ENCODE measurements at regions not wholly inside any gene's neighbourhood (a gene's known extent, or its start where the extent isn't known, plus 50 kb on each side); places are given as distances from the start of the nearest gene placed in this dataset.
"Not testable (repeated sequence)": the region's sequence is repeated elsewhere in the genome, so short reads cannot be mapped to it uniquely, and the experiment has no call there.

DNA sequence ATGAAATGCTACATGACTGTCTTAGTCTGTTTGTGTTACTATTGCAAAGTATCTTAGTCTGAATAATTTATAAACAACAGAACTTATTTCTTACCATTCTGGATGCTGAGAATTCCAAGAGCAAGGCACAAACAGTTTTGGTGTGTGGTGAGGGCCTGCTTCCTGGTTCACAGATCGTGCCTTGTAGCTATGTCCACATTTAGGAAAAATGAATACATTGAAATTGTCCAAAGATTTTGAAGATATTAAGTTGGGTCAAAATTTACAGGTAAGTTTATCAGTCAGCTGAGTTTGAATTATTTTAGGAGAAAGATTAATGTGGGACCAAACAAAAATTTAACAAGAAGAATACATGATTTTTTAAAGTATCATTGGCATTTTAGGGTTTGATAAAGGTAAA is 293.5 kb downstream of the LTN1 start:
- no peak for DNase-seq

DNA sequence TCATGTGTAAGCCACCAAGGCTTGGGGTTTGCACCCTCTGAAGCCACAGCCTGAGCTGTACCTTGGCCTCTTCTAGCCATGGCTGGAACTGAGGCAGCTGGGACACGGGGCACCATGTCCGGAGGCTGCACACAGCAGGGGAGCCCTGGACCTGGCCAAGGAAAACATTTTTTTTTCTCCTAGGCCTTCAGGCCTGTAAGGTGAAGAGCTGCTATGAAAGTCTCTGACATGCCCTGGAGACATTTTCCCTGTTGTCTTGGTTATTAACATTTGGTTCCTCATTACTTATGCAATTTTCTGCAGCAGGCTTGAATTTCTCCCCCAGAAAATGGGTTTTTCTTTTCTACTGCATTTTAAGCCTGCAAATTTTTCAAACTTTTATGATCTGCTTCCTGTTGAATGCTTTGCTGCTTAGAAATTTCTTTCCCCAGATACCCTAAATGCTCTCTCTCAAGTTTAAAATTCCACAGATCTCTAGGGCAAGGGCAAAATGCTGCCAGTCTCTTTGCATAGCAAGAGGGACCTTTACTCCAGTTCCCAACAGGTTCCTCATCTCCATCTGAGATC is 295.8 kb downstream of the LTN1 start:
- no peak for DNase-seq

DNA sequence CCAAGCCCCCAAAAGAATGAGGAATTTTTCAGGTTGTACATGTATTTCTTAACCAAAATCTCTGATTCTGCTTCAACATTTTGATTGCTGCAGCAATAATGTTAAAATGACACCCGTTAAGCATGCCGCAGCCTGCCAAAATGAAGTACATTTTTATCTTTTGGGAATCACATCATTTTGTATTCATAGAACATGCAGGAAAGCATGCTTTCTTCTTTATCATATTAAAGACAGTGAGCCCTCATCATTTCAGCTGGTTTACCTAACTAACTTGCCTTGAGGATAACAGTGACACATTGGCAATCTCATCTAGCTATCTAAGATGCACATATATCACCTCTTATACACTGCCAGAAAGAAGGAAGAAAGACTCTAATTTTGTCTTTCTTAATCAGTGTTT is 299.2 kb downstream of the LTN1 start:
- no peak for DNase-seq

DNA sequence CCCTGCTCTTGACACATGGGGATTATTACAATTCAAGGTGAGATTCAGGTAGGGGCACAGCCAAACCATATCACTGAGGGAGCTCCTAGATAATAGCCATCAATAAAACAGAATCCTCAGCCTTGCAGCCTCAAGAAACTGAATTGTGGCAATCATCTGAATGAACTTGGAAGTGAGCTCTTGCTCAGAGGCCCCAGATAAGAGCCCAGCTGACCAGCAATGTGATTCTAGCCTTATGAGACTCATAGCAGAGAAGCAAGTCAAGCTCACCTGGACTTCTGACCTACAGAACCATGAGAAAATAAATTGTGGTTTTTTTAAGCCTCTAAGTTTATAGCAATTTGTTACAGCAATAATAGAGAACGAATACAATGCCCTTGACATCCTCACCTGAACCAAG is 302.5 kb downstream of the LTN1 start:
- no peak for DNase-seq

DNA sequence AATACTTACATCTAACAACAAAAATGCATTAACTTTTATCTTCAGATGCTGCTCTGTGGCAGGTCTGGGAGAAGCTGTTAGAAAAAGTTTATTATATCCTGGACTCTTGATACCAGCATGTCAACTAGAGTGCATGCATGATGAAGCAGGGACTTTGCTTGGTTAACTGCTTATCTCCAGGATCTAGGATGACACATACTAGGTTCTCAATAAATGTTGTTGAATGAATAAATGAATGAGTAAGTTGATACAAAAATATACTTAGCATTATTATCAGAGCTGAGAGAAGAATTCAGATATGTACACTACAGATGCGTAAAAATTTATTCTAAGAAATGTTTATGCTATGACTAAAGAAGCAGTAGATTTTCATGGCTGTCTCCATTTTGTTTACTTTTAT is 304.3 kb downstream of the LTN1 start:
- DNase-seq, result no peak

DNA sequence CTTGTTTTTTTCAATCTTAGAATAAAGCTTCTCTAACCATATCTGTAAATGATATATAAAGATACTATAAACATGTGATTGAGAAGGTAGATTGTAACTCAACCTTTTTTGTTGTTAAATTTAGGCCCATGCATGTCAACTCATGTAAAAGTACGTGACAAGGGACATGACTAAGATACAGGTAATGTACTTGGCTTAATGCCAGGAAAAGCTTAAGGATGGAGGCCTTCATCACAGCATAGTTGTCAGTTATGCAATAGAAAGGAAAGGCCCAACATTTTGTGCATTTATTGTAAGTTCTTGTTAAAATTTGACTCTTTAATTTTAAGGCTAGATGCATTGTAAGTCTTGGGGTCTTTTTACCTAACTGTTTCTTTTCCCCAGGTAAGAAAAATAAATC is 305.1 kb downstream of the LTN1 start:
- no peak for DNase-seq

DNA sequence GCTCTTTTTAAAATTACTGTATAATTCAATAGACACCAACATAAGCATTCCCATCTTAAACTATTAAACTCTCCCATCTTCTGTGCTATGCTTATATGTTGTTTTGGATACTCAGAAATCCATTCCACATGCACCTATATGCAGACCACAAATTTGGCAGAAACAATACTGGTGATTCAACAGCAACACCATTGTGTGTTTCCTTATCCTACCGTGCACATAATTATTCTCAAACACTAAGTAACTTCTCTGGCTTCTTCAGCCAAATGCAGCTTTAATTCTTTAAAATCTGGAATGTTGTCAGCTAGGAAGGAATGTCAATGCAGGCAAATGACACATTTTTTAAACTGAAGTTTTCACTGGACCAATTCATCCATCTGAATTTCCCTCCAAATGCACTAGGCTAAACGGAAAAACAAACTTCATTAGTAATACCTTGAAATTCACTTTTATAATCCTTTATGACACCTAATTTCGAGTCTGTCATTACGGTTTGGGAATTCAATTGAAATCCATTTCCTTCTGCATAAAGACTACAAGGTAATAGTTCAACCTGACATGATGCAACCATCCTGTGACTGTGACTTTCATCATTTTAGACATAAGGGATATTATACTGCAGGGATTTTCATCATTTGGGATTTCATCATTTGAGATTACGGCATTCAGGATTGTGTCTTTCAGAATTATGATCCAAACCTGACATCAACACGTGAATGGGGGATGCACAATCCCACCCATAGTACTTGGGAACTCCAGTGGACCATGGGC is 308.5 kb downstream of the LTN1 start:
- no peak for DNase-seq

DNA sequence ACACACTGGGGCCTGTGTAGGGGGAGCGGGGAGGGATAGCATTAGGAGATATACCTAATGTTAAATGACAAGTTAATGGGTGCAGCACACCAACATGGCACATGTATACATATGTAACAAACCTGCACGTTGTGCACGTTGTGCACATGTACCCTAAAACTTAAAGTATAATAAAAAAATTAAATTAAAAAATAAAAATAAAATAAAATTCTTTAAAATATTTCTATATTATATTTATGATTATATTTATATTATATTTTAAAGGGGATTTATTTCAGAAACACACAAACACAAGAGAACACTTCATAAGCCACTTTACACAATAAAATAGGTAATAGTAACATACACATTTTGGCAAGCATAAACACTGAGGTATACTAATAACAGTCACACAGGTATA is 309.8 kb downstream of the LTN1 start:
- DNase-seq, result not testable (repeated sequence)

DNA sequence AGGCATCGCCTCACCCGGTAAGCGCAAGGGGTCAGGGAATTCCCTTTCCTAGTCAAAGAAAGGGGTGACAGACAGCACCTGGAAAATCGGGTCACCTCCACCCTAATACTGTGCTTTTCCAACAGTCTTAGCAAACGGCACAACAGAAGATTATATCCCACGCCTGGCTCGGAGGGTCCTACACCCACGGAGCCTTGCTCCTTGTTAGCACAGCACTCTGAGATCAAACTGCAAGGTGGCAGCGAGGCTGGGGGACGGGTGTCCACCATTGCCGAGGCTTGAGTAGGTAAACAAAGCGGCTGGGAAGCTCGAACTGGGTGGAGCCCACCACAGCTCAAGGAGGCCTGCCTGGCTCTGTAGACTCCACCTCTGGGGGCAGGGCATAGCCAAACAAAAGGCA is 315.6 kb downstream of the LTN1 start:
- DNase-seq, result not testable (repeated sequence)

DNA sequence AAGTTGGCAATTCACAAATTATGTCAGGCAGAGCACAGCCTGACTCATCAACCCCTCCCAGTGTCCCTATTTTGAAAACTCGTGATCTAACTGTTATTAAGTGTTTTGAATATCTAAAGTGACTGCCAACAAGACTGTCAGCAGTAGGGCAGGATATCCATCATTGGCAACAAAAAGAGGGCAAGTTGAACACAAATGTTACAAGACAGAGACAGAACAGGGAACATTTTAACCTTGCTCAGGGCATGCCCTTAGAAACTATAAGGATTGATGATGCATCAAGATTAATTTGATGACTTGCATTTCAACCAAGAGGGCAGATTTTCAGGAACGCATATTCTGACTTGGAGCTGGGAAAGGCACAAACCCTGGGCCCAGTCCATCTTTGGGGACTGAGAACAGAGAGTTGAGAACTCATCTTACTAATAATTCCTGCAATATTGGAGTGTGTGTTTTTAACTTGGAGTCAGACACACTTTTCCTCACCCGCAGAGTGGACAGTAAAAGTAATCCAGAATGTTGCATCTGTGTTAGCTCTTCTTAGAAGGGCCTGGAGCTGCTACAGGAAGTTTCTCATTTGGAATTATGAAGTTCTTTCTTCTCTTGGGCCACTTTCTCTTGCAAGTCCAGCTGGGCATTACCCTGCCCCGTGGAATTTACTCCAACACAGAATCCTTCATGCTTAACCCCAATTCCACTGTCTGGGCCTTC is 317.2 kb downstream of the LTN1 start:
- no peak for DNase-seq

DNA sequence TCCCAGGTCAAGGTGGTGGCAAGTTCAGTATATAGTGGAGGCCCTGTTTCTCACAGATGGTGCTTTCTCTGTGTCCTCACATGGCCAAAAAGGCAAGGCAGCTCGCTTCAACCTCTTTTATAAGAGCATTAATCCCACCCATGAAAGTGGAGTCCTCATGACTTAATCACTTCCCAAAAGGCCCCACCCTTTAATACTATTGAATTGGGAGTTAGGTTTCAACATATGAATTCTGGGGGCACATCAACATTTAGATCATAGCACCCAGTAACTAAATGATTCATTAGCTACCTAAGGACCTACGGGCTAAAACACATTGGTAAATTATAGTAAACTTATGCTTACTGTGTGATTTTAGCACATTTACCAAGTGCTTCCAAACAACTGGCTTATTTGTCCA is 317.9 kb downstream of the LTN1 start:
- DNase-seq, result no peak

DNA sequence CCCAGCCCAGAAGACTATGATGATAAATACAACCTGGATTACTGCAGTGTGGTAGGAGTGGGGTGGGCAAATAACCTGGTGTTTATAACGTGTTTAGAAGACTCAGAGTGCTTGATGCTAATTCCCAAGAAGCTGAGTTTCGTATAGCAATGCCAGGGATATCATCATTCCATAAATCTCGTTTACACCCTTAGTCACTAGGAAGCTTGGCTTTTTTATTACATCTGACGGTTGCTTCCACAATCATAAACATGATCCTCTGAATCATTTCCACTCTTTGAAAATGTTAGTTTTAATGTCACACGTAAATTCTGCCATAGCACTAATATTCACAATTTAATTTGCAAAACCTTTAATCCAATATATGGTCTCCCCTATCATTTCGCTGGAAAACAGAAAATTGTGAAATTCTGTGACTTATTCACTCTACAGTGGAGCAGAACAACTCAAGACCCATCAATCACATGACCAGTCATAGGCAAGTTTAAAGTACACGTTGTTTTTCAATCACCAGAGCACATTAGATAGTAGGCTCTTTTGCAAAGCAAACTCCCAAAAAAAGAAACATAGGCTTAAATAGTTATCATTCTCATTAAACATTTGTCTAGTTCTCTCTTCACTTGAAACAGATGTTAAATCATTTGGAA is 321.0 kb downstream of the LTN1 start:
- DNase-seq, result no peak

DNA sequence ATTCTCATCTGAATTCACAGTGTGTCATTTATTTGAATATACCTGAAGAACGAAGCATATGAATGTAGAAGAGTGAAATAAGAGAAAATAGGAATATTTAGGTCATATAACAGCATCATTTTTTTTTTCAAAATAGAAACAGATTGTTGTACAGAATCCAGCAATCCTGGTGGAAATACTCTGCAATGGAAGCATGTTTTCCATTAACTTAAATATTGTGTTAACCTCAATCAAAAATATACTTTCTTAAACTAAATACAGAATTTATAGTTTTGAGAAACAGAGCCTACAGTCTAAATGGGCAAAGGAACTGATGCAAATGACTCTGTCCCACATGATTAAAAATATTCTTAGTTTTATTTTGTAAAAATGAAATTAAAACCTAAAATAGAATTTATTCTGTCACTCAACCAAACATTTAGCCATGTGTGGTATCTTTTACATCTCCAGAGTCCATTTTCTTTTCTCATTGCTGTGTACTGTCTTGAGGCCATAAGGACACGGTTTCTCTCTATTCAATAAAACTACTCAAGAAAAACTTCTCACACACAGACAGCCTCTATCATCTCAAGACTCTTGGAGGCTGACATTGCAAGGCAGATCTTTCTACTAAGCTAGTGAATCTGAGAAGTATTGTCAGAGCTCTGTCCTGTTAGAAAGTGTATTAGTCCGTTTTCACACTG is 322.6 kb downstream of the LTN1 start:
- DNase-seq, result no peak

DNA sequence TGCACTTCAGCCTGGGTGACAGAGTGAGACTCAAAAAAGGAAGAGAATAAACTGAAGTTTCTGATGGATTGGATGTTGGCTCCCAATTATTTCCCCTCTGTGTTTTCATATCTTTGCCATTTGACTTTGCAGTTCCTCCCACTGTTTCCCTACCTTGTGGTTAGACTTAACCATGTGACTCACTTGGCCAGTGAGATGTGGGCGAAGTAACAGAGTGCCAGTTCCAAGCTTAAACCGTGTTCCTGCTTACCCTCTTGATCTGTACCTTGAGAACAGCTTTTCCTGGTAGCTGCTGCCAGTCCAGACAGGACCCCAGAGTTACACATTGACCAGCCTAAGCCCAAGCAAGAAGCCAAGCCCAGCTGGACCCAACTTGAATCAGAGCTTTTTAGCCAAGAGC is 323.4 kb downstream of the LTN1 start:
- DNase-seq, result no peak

DNA sequence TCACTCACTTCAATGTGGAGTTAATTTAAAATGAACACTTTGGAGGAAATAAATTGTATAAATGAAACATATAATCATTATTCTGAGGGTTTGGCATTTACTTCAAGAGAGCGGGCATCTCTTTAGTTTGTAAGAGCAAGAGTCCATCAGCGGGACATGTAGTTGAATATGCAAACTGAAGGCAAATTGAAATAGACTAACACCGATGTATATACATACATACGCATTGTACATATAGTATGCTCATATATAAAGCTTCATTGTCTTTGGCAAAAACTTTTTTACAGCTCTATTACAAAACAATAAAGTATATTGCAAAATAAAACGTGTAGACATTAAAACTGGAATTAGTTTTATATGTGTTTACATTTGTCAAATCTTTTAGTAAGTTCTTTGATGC is 328.9 kb downstream of the LTN1 start:
- no peak for DNase-seq

DNA sequence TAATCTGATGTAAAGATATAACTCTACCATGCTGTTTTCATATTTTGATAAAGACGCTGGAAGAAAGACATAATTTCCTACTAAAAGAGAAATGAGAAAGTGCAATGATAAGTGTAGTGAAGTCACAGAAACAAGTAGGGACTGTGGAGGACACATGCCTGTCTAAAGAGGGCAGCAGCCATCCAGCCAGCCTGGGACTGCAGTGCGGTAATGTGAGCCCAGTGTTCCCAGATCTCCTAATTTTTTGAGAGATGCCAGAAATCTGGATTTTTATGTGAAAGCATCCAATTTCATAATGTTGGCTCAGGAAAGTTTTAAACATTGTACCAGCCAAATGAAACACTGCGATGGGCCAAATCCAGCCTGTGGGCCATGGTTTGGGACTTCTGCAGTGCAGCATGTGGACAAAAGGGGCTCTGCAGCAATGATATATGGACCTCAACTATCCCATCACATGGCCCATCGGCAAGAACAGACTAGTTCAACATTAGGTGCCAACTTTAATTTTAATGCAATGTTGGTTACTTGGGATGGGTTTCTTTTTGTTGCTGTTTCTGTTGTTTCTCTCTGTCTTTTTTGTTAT is 329.5 kb downstream of the LTN1 start:
- no peak for DNase-seq

DNA sequence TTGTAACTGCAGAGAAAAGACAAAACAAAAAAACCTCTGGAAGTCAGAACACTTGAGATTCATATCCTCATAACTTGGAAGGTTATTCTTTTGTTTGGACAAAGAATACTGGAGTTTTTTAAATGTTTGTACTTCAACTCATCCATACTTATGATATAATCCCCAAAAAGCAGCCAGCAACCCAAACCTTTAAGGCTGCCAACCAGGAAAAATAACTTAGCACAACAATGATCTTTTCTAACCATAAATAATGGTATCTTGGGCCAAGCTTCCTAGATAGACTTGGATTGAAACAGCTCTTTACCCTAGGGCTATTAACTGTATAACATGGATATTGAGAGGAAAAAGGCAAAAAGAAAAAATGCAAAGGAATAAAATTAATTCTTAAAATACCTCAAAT is 335.1 kb downstream of the LTN1 start:
- DNase-seq, result no peak

DNA sequence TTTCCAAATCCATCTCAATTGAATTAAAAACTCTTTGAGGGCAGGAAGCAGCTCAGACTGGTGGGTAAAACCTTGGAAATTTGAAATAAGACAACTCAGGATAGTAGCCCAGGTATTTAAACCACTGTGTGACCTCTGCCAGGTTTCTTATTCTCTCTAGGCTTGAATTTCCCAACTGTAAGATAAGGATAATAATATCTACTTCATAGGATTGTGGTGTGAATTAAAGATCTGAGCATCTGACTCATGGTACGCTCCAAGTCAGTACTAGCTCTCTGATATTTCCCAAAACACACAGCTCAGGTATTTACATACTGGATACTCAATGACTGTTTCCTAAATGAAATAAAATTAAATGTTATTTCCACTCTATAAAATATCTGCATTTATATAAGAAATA is 337.2 kb downstream of the LTN1 start:
- no peak for DNase-seq

DNA sequence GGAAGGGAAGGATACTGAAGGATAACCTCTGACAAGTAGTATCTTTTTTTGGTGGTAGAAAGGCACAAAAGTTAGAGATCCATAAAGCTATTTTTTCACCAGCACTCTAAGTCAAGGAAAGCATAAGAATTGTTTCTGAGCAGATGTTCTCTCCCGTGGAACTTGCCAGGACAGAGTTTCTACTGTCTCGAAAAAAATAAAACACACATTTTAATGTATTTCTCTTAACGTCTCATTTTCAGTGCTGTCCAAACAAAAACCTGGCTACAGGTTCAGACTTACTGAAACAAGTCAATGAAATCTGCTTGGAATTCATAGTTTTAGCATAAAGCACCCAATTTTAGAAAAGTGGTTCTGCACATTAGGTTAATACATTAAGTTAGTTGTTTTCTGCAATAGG is 338.3 kb downstream of the LTN1 start:
- no peak for DNase-seq

DNA sequence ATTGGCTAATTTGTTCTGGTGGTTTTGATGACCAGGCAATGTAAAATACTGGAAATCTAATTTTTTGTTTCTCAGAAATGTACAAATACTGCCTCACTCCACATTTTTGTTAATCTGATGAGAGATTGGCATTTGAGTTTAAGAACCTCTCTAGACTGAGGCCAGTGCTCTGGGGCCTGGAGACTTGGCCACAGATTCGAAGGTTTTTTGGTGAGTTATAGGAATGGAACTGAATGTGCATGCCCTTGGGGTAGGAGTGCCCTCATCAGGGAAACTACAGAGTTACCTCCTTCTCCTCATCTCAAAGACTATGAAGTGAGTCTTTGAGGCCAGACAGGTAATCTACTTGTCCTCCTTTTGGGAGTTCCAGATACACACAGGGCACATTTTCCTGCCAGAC is 347.9 kb downstream of the LTN1 start:
- DNase-seq, result no peak

DNA sequence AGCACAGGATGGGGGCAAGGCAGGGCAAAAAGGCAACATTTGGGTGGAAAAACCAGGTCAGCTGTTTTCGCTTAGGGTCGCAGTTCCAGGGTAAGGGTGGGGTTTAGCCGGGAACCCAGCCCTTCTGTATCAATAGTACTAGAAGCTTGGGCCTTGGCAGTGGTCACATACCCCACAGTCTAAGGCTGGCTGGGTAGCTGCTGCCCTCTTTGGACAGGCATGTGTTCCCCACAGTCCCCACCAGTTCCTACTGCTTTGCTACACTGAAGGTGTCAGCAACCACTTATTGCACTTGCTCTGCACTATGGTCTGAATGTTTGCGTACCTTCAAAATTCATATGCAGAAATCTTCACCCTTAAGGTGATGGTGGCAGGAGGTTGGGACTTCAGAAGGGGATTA is 349.8 kb downstream of the LTN1 start:
- no peak for DNase-seq

DNA sequence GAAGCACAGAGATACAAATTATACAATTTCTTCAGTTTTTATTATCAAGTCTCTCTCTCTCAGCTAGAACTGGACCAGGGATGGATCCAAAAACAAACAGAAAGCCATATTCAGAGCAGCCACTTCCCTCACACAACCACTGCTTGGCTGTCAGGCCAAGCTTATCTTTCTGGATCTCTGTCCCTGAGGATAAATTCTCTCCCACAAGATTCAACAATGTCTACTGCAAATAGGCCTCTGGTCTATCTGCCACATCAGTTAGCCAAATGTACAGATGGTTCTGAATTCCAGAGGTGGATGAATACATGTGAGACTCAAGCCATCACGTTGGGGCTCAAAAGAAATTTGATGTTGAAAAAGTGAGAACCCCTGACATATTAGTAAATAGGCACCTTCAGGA is 350.9 kb downstream of the LTN1 start:
- DNase-seq, result no peak

DNA sequence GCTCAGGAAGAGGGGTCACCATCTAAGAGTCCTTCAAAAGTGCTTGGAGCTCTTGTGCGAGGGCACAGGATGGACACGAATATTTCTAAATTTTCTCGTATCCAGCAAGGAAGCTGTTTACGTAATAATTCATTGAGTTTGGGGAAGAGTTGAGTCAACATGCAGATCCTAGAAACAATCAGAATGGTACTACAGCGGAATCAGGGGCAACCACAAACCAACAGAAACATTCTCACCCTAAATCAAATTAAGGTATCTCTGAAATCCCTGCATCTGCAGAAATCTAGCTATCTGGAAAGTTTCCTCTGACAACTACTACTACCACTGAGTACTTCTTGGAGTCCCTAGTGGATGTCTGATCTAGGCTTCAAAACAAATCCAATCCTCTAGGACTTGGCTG is 352.4 kb downstream of the LTN1 start:
- DNase-seq, result no peak

Data from stimulated activated CD4-positive, alpha-beta T cell treated with anti-CD3 and anti-CD28 coated beads, Interleukin-1b, Interleukin-23, amount 100 ng/mL, for 48 hours (primary cell).